OCI-LY3 (cell line): ENCODE measurements at regions not wholly inside any gene's neighbourhood (a gene's known extent, or its start where the extent isn't known, plus 50 kb on each side); places are given as distances from the start of the nearest gene placed in this dataset.

Source experiments
- H2AFZ ChIP-seq: fragments of 200-600, 300-600 bp; shearing (Covaris generic); 2 replicates; pipeline ENCODE4 v1.6.0; 2014; ENCODE audit warnings: antibody characterized with exemption, low read depth, low read length
- H3K27ac ChIP-seq: fragments of 200-600, 300-600 bp; sonication (generic); 2 replicates; pipeline ENCODE4 v1.5.1; 2014; ENCODE audit warnings: mild to moderate bottlenecking, low read length, moderate library complexity, mixed read lengths
- H3K27me3 ChIP-seq: fragments of 200-600, 300-600 bp; sonication (generic); 2 replicates; pipeline ENCODE4 v1.6.1; 2014; ENCODE audit warnings: low read depth, low read length, mixed read lengths
- H3K36me3 ChIP-seq: fragments of 200-600, 300-600 bp; sonication (generic); replicated peaks from 2 replicates; pipeline ENCODE3; 2014; ENCODE audit warnings: low read depth, low read length, mixed read lengths
- H3K4me1 ChIP-seq: fragments of 300-600, 200-600 bp; sonication (generic); 2 replicates; pipeline ENCODE4 v1.6.1; 2014; ENCODE audit warnings: low read length, mixed read lengths
- H3K4me2 ChIP-seq: fragments of 200-600, 300-600 bp; sonication (generic); 2 replicates; pipeline ENCODE4 v1.6.1; 2014; ENCODE audit warnings: low read length, mixed read lengths
- H3K4me3 ChIP-seq: fragments of 300-600, 200-600 bp; sonication (generic); 2 replicates; pipeline ENCODE4 v1.5.1; 2014; ENCODE audit warnings: antibody characterized with exemption, mild to moderate bottlenecking, low read length, moderate library complexity
- H3K79me2 ChIP-seq: fragments of 300-600, 200-600 bp; shearing (Covaris generic); 2 replicates; pipeline ENCODE4 v1.6.1; 2014; ENCODE audit warnings: mild to moderate bottlenecking, low read length, mixed read lengths
- H3K9ac ChIP-seq: fragments of 300-600, 200-600 bp; shearing (Covaris generic); 2 replicates; pipeline ENCODE4 v1.6.0; 2014; ENCODE audit warnings: mild to moderate bottlenecking, low read length, moderate library complexity
- H3K9me3 ChIP-seq: fragments of 200-600, 300-600 bp; shearing (Covaris generic); 2 replicates; pipeline ENCODE4 v1.6.1; 2014; ENCODE audit warnings: low read length, mixed read lengths; ENCODE audit not compliant: insufficient read depth
- H4K20me1 ChIP-seq: fragments of 200-600, 300-600 bp; sonication (generic); 2 replicates; pipeline ENCODE4 v1.6.1; 2016; ENCODE audit warnings: low read length, mixed read lengths; ENCODE audit not compliant: insufficient read depth
- CTCF ChIP-seq: fragments of 200-600, 300-600 bp; sonication (generic); IDR thresholded peaks from 2 replicates; pipeline ENCODE4 v1.5.1; 2014; ENCODE audit warnings: antibody characterized with exemption, low read length, low read depth
- EZH2phosphoT487 ChIP-seq: fragments of 200-600 bp; shearing (Covaris generic); IDR thresholded peaks from 2 replicates; pipeline ENCODE4 v1.6.1; 2018; ENCODE audit warnings: antibody characterized with exemption, mixed run types, low read depth

GRCh38 chr4:114385195-114385985, 213.2 kb upstream of the UGT8 start:
- Histone ChIP-seq H3K4me1 (peaks cover 21% of the 10 kb centered on the region), H3K9ac (peak overlapping the region; percentile 53), H3K9me3 (no peaks in the 10 kb centered on the region), H2AFZ (peak overlapping the region; percentile 72), H3K79me2 (no peaks in the 10 kb centered on the region), H3K27ac (peak overlapping the region; percentile 91), H4K20me1 (no peaks in the 10 kb centered on the region), H3K36me3 (no peaks in the 10 kb centered on the region), H3K4me3 (peak overlapping the region; percentile 55), H3K27me3 (no peaks in the 10 kb centered on the region), H3K4me2 (peak overlapping the region; percentile 80)
- no peak for TF ChIP-seq EZH2phosphoT487
- no peak for TF ChIP-seq CTCF

- Histone ChIP-seq H3K4me3 (no peak overlapping the region; the same call in 1 of the 2 replicates), H3K27ac (no peak overlapping the region), H3K27me3 (no peaks in the 10 kb centered on the region), H4K20me1 (no peaks in the 10 kb centered on the region), H2AFZ (no peak overlapping the region), H3K9me3 (no peaks in the 10 kb centered on the region), H3K9ac (0 out of 2 replicates have a peak overlapping the region, but pooled peaks have one; percentile 30), H3K4me2 (peak overlapping the region; percentile 80), H3K79me2 (no peaks in the 10 kb centered on the region), H3K36me3 (no peaks in the 10 kb centered on the region), H3K4me1 (peaks cover 21% of the 10 kb centered on the region)
- TF ChIP-seq EZH2phosphoT487 (no peak), CTCF (peak; percentile 86)
Observed at GRCh38 chr4:114386637-114387233, 211.9 kb upstream of the UGT8 start.

GRCh38 chr4:114389070-114389685, 209.4 kb upstream of the UGT8 start:
- no peaks in the 10 kb centered on the region for H4K20me1 ChIP-seq
- H3K79me2 ChIP-seq, result no peaks in the 10 kb centered on the region
- H3K9ac ChIP-seq, result no peak overlapping the region
- TF ChIP-seq EZH2phosphoT487 (no peak), CTCF (no peak)
- no peak overlapping the region for H2AFZ ChIP-seq
- H3K4me2 ChIP-seq, result no peak overlapping the region
- H3K27ac ChIP-seq, result no peak overlapping the region
- no peak overlapping the region for H3K4me3 ChIP-seq
- H3K36me3 ChIP-seq, result no peaks in the 10 kb centered on the region
- peaks cover 21% of the 10 kb centered on the region for H3K4me1 ChIP-seq
- H3K9me3 ChIP-seq, result no peaks in the 10 kb centered on the region
- no peaks in the 10 kb centered on the region for H3K27me3 ChIP-seq
